Thyroid gland (tissue), 4 donors: ENCODE measurements at regions not wholly inside any gene's neighbourhood (a gene's known extent, or its start where the extent isn't known, plus 50 kb on each side); places are given as distances from the start of the nearest gene placed in this dataset.
"Not testable (repeated sequence)": the region's sequence is repeated elsewhere in the genome, so short reads cannot be mapped to it uniquely, and the experiment has no call there.

Source experiments
- DNase-seq, 2 donors: peaks; one replicate each; pipeline ENCODE4 v3.0.0-alpha.2; 2019
- H3K27ac ChIP-seq, 3 donors: fragments of 200-600 bp; sonication (generic); 1 replicate in 2 of 3; 2 replicates in 1 of 3; pipeline ENCODE4 v1.5.1; 2016 to 2019; ENCODE audit warnings: mild to moderate bottlenecking in 1 of 3, moderate library complexity in 1 of 3
- H3K27me3 ChIP-seq: fragments of 200-600 bp; sonication (generic); one replicate; pipeline ENCODE4 v1.5.1; 2019
- H3K36me3 ChIP-seq, 2 donors: fragments of 200-600 bp; sonication (generic); one replicate each; pipeline ENCODE4 v1.5.1; 2016 to 2019
- H3K4me1 ChIP-seq, 2 donors: fragments of 200-600 bp; sonication (generic); one replicate each; pipeline ENCODE4 v1.5.1; 2017 to 2019
- H3K4me3 ChIP-seq, 3 donors: fragments of 200-600 bp; sonication (generic); replicated peaks in 1 of 3; 1 replicate in 2 of 3; 2 replicates in 1 of 3; pipeline ENCODE4 v1.5.1; 2016; ENCODE audit warnings: mild to moderate bottlenecking in 1 of 3
- H3K9me3 ChIP-seq: fragments of 200-600 bp; sonication (generic); one replicate; pipeline ENCODE4 v1.5.1; 2017
- POLR2A ChIP-seq, 2 donors: fragments of 450-650 bp; IDR thresholded peaks; one replicate each; pipeline ENCODE4 v1.6.1; 2017; ENCODE audit warnings: antibody characterized with exemption in 2 of 2, mild to moderate bottlenecking in 2 of 2, moderate library complexity in 1 of 2
- WGBS, 2 donors: methylation state at CpG; one replicate each; pipeline ENCODE4 v1.1.5; 2017; 5-methylcytosine and 5-hydroxymethylcytosine counted together
- intact Hi-C: fragments of 100-400 bp; cut with DNase I; formaldehyde crosslinking; loops from one replicate; pipeline ENCODE4 v1.15.1; 2023
- TF ChIP-seq, protein P1 (sequence below), 6 experiments: fragments of 200-600 bp in 3 of 6; fragments of 450-650 bp in 3 of 6; sonication (generic) in 3 of 6; IDR thresholded peaks; one replicate each; pipeline ENCODE4 v1.5.1; 2016 to 2019; ENCODE audit warnings: antibody characterized with exemption in 6 of 6, mild to moderate bottlenecking in 2 of 6, inconsistent platforms in 1 of 6, moderate library complexity in 1 of 6

DNA sequence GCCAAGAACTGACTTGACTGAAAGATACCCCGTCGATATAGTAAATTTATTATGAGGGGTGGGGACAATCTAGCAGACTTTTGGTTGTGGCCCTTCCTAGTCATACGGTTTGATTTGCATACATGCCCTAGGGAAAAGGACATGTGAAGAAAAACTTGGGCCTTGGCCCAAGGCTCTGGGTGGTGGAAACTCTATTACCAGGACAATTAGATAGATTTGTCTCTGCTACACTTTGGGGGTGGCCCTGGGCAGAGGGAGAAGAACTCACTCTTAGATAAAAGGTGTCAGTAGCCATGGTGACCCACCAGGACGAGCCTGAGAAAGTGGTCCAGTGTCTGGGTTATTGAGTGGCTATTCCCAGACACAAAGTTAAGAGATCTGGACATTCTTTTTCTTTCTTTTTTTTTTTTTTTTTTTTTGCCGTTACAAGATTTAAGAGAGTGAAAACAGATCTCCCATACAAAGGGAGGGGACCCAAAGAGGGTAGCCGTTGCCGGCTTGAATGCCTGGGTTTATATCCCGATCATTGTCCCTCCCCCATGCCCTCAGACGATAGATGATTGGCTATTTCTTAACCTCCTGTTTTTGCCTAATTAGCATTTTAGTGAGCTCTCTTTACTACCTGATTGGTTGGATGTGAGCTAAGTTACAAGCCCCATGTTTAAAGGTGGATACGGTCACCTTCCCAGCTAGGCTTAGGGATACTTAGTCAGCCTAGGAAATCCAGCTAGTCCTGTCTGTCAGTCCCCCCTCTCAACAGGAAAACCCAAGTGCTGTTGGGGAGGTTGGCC, 96.4 kb upstream of the SMAD3 start:
- H3K4me3 ChIP-seq: no peak overlapping the region
- H3K36me3 ChIP-seq: no peaks in the 10 kb centered on the region
- no peak for TF ChIP-seq POLR2A (IDR thresholded peaks at IDR 0.05)
- TF ChIP-seq, protein P1, sequence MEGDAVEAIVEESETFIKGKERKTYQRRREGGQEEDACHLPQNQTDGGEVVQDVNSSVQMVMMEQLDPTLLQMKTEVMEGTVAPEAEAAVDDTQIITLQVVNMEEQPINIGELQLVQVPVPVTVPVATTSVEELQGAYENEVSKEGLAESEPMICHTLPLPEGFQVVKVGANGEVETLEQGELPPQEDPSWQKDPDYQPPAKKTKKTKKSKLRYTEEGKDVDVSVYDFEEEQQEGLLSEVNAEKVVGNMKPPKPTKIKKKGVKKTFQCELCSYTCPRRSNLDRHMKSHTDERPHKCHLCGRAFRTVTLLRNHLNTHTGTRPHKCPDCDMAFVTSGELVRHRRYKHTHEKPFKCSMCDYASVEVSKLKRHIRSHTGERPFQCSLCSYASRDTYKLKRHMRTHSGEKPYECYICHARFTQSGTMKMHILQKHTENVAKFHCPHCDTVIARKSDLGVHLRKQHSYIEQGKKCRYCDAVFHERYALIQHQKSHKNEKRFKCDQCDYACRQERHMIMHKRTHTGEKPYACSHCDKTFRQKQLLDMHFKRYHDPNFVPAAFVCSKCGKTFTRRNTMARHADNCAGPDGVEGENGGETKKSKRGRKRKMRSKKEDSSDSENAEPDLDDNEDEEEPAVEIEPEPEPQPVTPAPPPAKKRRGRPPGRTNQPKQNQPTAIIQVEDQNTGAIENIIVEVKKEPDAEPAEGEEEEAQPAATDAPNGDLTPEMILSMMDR (IDR thresholded peaks at IDR 0.05): no peak
- WGBS, 2 donors: 88 to 90% methylated on average over 10 of the region's 10 CpGs
- no peaks in the 10 kb centered on the region for H3K9me3 ChIP-seq
- no peaks in the 10 kb centered on the region for H3K4me1 ChIP-seq
- no peak for DNase-seq
- no peaks in the 10 kb centered on the region for H3K27me3 ChIP-seq
- H3K27ac ChIP-seq: no peak overlapping the region
- intact Hi-C loops: no loop called here

- H3K4me3 ChIP-seq, H3K27me3 ChIP-seq, H3K4me1 ChIP-seq, intact Hi-C loops, H3K27ac ChIP-seq, H3K9me3 ChIP-seq, H3K36me3 ChIP-seq, DNase-seq: not testable (repeated sequence)
- 90 to 91% methylated on average over 10 of the region's 10 CpGs for WGBS, 2 donors
Observed at GRCh38 chr15:66974131-66974530, 91.3 kb upstream of the SMAD3 start.

- H3K4me1 ChIP-seq, H3K27ac ChIP-seq, H3K4me3 ChIP-seq, DNase-seq, H3K9me3 ChIP-seq, intact Hi-C loops, H3K36me3 ChIP-seq, H3K27me3 ChIP-seq: not testable (repeated sequence)
- 93 to 94% methylated on average over 15 to 18 of the region's 18 CpGs for WGBS, 2 donors
Observed at GRCh38 chr15:66976106-66976640, 89.2 kb upstream of the SMAD3 start.

GRCh38 chr15:66980326-66980725, 85.1 kb upstream of the SMAD3 start:
- DNase-seq, intact Hi-C loops, H3K4me3 ChIP-seq, H3K36me3 ChIP-seq, H3K27ac ChIP-seq, H3K4me1 ChIP-seq, H3K9me3 ChIP-seq, H3K27me3 ChIP-seq: not testable (repeated sequence)
- WGBS, 2 donors: 68 to 75% methylated on average over 3 of the region's 3 CpGs

DNA sequence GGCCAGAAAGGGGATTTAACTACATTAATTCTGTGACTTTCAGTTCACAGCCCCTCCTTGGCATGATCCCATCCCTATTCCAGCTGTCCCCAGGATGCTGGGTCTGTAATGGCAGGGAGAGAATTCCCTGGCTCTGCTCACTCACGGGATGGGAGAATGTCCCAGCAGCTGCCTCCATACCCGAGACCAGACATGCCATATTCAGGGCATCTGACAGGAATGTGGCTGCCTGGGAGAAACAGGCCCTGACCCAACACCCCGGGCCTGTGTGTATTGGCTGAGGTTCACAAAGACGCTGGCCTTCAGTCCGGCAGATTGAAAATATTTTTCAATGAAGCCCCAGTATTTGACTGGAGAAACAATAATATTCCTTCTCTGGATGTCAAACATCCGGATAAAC, 83.6 kb upstream of the SMAD3 start:
- DNase-seq: no peak
- H3K27ac ChIP-seq: no peak overlapping the region

GRCh38 chr15:66982250-66982649, 83.2 kb upstream of the SMAD3 start:
- Histone ChIP-seq H3K4me3 (no peak overlapping the region), H3K27me3 (no peaks in the 10 kb centered on the region), H3K36me3 (no peaks in the 10 kb centered on the region), H3K27ac (no peak overlapping the region), H3K9me3 (no peaks in the 10 kb centered on the region), H3K4me1 (no peaks in the 10 kb centered on the region)
- TF ChIP-seq POLR2A (IDR thresholded peaks at IDR 0.05): no peak
- TF ChIP-seq, protein P1 (IDR thresholded peaks at IDR 0.05): no peak
- DNase-seq: no peak
- WGBS, 2 donors: 97 to 98% methylated on average over 4 of the region's 4 CpGs
- intact Hi-C loops: no loop called here

More for the DNA sequence above, 83.6 kb upstream of the SMAD3 start:
- intact Hi-C loops: no loop called here
- H3K4me3 ChIP-seq: no peak overlapping the region
- no peaks in the 10 kb centered on the region for H3K36me3 ChIP-seq
- H3K4me1 ChIP-seq: no peaks in the 10 kb centered on the region
- H3K27me3 ChIP-seq: no peaks in the 10 kb centered on the region
- TF ChIP-seq POLR2A (IDR thresholded peaks at IDR 0.05): no peak
- TF ChIP-seq, protein P1 (IDR thresholded peaks at IDR 0.05): no peak
- WGBS, 2 donors: 86 to 91% methylated on average over 6 of the region's 6 CpGs
- H3K9me3 ChIP-seq: no peaks in the 10 kb centered on the region
